ENCODE measurements at regions not wholly inside any gene's neighbourhood (a gene's known extent, or its start where the extent isn't known, plus 50 kb on each side); places are given as distances from the start of the nearest gene placed in this dataset.

- TF ChIP-seq, protein P1, sequence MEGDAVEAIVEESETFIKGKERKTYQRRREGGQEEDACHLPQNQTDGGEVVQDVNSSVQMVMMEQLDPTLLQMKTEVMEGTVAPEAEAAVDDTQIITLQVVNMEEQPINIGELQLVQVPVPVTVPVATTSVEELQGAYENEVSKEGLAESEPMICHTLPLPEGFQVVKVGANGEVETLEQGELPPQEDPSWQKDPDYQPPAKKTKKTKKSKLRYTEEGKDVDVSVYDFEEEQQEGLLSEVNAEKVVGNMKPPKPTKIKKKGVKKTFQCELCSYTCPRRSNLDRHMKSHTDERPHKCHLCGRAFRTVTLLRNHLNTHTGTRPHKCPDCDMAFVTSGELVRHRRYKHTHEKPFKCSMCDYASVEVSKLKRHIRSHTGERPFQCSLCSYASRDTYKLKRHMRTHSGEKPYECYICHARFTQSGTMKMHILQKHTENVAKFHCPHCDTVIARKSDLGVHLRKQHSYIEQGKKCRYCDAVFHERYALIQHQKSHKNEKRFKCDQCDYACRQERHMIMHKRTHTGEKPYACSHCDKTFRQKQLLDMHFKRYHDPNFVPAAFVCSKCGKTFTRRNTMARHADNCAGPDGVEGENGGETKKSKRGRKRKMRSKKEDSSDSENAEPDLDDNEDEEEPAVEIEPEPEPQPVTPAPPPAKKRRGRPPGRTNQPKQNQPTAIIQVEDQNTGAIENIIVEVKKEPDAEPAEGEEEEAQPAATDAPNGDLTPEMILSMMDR (IDR thresholded peaks at IDR 0.05) = no peak
- Histone ChIP-seq H3K4me3 (ENCODE audit: low read depth in 1 of 2, low read length in 1 of 2) (no peak overlapping the region), H3K27me3 (peaks cover 9% of the 10 kb centered on the region), H3K4me1 (ENCODE audit: control insufficient read depth in 1 of 2, insufficient read depth in 1 of 2, low read depth in 1 of 2, low read length in 1 of 2) (no peaks in the 10 kb centered on the region), H3K9me3 (no peaks in the 10 kb centered on the region), H3K27ac (no peak overlapping the region), H3K36me3 (no peaks in the 10 kb centered on the region)
Observed at GRCh38 chr5:154529282-154529681, 51.3 kb upstream of the HAND1 start.

DNA sequence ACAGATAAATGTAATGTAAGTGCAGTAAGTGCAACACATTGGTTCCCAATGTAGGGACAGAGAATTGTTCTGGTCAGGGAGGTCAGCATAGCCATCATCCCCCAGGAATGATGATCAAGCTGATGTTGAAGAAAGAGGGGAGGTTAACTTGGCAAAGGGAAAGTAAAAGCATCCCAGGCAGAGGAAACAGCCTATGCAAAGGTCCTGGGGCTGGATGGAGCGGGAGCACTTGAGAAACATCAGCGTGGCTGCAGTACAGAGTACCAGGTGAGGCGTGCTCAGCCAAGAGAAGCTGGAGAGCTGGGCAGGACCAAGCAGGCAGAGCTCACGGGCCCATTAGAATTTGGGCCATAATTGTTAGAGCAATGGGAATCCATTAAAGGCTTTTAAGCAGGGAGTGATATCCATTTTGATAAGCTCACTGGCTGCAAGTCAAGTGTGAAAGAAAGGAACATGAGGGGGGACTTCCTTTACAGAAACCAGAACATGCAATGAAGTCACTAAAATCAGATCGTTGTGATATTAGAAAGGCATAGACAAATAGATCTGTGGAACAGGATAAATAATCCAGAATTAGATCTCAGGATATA lies 50.1 kb upstream of the HAND1 start:
- no peaks in the 10 kb centered on the region for H3K9me3 ChIP-seq
- no peaks in the 10 kb centered on the region for H3K36me3 ChIP-seq
- TF ChIP-seq, protein P1 (IDR thresholded peaks at IDR 0.05) = no peak
- peaks cover 14% of the 10 kb centered on the region for H3K27me3 ChIP-seq
- no peak overlapping the region for H3K4me3 ChIP-seq (ENCODE audit: low read depth in 1 of 2, low read length in 1 of 2)
- H3K27ac ChIP-seq = no peak overlapping the region
- no peaks in the 10 kb centered on the region for H3K4me1 ChIP-seq (ENCODE audit: control insufficient read depth in 1 of 2, insufficient read depth in 1 of 2, low read depth in 1 of 2, low read length in 1 of 2)
